Fibroblast of lung (primary cell): ENCODE measurements at regions not wholly inside any gene's neighbourhood (a gene's known extent, or its start where the extent isn't known, plus 50 kb on each side); places are given as distances from the start of the nearest gene placed in this dataset.

Source experiments
- CTCF ChIP-seq, 2 donors: IDR thresholded peaks in 1 of 2; conservative IDR thresholded peaks in 1 of 2; 1 replicate in 1 of 2; 2 replicates in 1 of 2; pipeline ENCODE4 v1.5.1; 2011 to 2012; ENCODE audit warnings: low read length in 2 of 2, control low read depth in 1 of 2, inconsistent platforms in 1 of 2, low read depth in 1 of 2, mild to moderate bottlenecking in 1 of 2
- EZH2 ChIP-seq: IDR thresholded peaks from 2 replicates; pipeline ENCODE4 v1.5.1; 2012; ENCODE audit warnings: low read length, control low read depth, mild to moderate bottlenecking; ENCODE audit errors: missing control alignments

- TF ChIP-seq CTCF (conservative IDR thresholded peaks at IDR 0.05 in 1 of 2, IDR thresholded peaks at IDR 0.05 in 1 of 2; ENCODE audit: low read depth in 1 of 2, low read length in 2 of 2) (no peak), EZH2 (no peak)
Observed at GRCh38 chr7:10637991-10638390, 335.7 kb upstream of the PHF14 start.
